GM18907 (cell line): ENCODE measurements at regions not wholly inside any gene's neighbourhood (a gene's known extent, or its start where the extent isn't known, plus 50 kb on each side); places are given as distances from the start of the nearest gene placed in this dataset.
"Not testable (repeated sequence)": the region's sequence is repeated elsewhere in the genome, so short reads cannot be mapped to it uniquely, and the experiment has no call there.

Experiments used
- ATAC-seq: cut with Tn5 transposase; IDR thresholded peaks from one replicate; pipeline ENCODE4 v1.9.1; 2021; ENCODE audit warnings: mild to moderate bottlenecking, moderate library complexity; ENCODE audit not compliant: unreplicated experiment

DNA sequence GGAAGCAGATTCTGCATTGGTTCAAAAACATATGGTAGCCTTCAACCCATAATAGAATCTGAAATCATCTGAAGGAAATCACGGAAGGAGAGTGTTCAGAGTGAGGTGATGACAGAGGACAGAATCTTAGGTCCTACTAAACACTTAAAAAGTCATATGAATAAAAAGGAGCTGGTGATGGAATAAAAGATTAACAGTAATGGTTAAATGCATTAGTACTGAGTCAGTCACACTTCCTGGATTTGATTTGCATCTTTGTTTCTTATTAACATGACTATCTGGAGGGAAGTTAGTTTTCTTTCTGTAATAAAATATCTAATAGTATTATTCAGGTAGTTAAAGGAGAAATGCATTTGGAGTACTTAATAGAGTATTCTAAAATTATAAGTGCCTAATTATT is 296.3 kb upstream of the ATXN7L3B start:
- ATAC-seq: no peak

DNA sequence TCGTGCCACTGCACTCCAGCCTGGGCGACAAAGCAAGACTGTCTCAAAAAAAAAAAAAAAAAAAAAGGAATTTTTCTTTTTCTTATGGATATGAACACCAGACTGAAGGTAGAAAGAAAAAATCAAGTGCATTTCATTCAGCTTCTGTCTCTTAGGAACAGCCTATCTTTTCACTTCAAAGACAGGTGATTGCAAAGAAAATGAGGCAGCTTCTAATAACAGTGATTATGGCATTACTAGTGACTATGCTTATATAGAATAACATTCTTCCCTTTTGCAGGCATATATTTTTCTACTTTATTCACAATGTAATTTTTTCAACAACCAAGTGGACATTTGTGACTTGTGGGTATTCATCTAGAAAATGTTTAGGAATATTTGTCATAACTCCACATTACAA is 295.5 kb upstream of the ATXN7L3B start:
- ATAC-seq: no peak

- no peak for ATAC-seq
Observed at GRCh38 chr12:74245458-74245857, 292.2 kb upstream of the ATXN7L3B start.

DNA sequence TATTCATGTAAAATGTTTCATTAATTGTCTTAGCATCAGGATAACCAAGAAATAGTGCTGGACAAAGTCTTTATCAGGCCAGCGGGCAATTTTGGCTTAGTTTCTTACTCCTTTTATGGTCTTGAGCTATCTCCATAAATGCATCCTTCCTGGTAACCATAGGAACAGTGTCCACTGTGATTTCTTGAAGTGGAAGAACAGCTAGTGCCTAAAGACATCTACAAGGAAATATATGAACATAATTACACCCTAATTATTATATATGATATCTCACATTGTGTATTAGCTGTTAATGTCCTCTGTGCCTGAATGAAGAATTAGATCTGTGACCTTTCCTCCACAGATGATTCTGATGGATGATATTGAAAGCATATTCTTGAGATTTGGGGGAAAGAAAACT is 286.7 kb upstream of the ATXN7L3B start:
- no peak for ATAC-seq

- not testable (repeated sequence) for ATAC-seq
Observed at GRCh38 chr12:74253826-74254225, 283.8 kb upstream of the ATXN7L3B start.

DNA sequence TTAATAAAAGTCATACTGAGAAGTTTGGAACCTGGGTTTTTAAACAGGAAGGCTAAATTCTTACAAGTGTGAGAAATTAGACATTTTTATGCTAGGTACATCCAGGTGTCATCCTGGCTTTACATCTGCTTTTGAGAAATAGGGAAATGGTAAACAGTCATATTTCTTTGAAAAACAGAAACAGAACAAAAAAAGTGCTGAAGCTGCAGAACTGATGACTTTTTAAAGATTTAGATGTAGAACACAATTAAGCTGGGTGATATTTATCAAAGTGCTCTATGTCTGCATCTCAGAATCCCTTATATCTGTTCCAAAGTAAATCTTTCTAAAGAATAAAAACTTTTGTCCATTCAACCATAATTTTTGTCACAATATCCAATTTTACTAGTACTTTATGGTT is 282.9 kb upstream of the ATXN7L3B start:
- no peak for ATAC-seq

- no peak for ATAC-seq
Observed at GRCh38 chr12:74259199-74259598, 278.4 kb upstream of the ATXN7L3B start.

- no peak for ATAC-seq
Observed at GRCh38 chr12:74264692-74265091, 272.9 kb upstream of the ATXN7L3B start.

GRCh38 chr12:74269355-74269754 is 268.3 kb upstream of the ATXN7L3B start:
- not testable (repeated sequence) for ATAC-seq

DNA sequence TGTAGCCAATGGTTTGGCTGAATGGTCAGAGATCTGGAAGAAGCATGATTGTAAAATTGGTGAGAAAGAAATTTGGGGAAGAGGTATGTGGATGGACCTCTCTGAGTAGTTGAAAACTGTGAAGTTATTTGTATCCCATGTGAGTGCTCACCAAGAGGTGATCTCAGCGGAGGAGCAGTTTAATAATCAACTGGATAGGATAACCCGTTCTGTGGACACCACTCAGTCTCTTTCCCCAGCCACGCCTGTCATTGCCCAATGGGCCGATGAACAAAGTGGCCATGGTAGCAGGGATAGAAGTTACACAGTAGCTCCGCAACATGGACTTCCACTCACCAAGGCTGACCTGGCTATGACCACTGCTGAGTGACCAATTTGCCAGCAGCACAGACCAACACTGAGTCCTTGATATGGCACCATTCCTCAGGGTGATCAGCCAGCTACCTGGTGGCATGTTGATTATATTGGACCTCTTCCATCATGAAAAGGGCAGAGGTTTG is 257.4 kb upstream of the ATXN7L3B start:
- ATAC-seq: no peak

- ATAC-seq: not testable (repeated sequence)
Observed at GRCh38 chr12:74281401-74282180, 256.0 kb upstream of the ATXN7L3B start.

GRCh38 chr12:74283646-74284045 is 254.0 kb upstream of the ATXN7L3B start:
- ATAC-seq: no peak

- no peak for ATAC-seq
Observed at GRCh38 chr12:74285773-74286172, 251.9 kb upstream of the ATXN7L3B start.

DNA sequence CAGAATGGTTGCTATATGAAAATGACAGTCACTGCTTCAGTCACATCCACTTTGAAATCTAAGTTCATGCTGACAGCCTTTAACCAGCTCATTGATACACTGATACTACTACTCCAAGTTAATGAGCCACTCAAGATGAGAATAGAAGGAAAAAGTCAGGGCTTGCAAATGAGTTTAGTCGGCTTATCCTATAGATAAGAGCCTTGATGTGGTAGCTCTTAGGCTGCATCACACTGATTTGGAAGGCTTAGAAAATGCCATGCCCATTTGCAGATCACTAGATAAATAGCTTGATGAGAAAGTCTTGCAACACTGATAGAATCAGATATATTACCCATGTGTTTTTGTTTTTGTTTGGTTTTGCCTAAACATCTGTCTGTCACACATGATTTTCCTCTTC is 251.4 kb upstream of the ATXN7L3B start:
- ATAC-seq: no peak

- no peak for ATAC-seq
Observed at GRCh38 chr12:74292351-74293194, 245.1 kb upstream of the ATXN7L3B start.

DNA sequence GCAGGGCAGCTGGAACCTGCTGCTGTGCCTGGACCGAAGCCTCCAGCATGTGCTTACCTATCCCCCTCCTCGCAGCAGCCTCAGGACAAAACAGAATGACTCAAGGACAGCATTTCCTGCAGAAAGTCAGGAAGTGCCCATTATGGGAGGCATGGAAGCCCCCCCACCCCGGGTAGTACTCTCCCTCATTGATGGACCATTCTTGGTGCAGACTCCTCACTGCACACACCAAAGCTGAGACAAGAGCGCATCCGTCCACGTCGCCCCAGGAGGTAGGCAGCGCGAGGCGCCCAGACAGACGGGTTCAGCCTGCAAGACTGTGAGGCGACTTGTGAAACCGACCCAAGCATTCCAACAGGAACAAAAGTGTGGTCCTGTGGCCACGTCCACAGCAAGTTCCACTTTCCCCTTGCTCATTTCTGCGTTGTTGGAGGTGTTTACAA is 243.9 kb upstream of the ATXN7L3B start:
- ATAC-seq: no peak

GRCh38 chr12:74317078-74317601 is 220.5 kb upstream of the ATXN7L3B start:
- ATAC-seq: no peak

GRCh38 chr12:74317741-74318140 is 219.9 kb upstream of the ATXN7L3B start:
- ATAC-seq: no peak

- no peak for ATAC-seq
Observed at GRCh38 chr12:74319886-74320285, 217.7 kb upstream of the ATXN7L3B start.

DNA sequence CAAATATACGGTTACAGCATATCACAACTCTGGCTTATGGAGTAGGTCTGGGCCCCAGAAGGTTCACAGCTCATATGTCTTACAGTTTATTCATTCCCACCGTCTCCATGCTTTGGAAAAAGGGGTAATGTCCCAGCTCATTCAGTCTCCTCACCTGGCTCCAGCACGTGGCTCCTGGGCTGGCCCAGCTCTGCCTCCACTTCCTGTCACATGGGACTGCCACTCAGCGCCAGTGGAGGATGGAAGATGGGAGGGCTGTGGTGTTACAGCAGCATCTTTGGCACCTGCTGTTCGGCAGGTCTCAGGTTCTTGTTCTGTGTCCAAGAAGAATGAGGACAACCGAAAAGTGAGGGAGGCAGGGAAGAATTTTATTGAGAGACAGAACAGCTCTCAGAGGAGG is 216.3 kb upstream of the ATXN7L3B start:
- no peak for ATAC-seq

- ATAC-seq: no peak
Observed at GRCh38 chr12:74322792-74323191, 214.8 kb upstream of the ATXN7L3B start.

DNA sequence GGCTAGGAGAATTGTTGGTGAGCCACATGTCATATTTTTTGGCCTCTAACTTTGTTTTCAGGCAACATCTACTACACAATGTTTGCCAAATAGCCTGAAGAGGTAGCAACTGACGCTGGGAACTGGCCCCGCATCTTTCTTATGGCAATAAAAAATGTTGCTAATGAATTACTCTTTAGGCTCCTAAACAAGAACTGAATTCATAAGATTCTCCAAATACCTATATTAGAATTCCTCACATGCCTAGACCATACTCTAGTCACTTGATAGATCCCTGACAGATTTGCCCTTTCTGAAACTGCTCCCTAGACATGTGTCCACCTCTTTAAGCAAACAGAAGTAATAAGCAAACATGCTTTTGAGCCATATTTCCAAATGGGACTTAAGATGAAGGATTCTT is 209.0 kb upstream of the ATXN7L3B start:
- ATAC-seq: no peak
